HCT116 (cell line): ENCODE measurements at regions not wholly inside any gene's neighbourhood (a gene's known extent, or its start where the extent isn't known, plus 50 kb on each side); places are given as distances from the start of the nearest gene placed in this dataset.

ENCODE experiments used
- ATAC-seq: fragments of 200-7000 bp; cut with Tn5 transposase; 2 replicates; pipeline ENCODE4 v1.9.1; 2020; ENCODE audit warnings: mild to moderate bottlenecking, moderate library complexity
- BruUV-seq: library from RNA; stranded (reverse); fragments of 400-500 nt; replicated peaks from 2 replicates; lab custom pipeline; 2021; lab: Mats Ljungman, UMichigan
- CTCF ChIA-PET: fragments of 300-600 bp; sonication (Branson Sonifier 250); formaldehyde crosslinking; loops from one replicate; lab custom pipeline; 2021; ENCODE audit warnings: antibody characterized with exemption; lab: Charles Lee
- POLR2A ChIA-PET: fragments of 300-600, 350-600 bp; sonication (Branson Sonifier 250); formaldehyde crosslinking; loops from one replicate; lab custom pipeline; 2021; ENCODE audit warnings: antibody characterized with exemption; lab: Charles Lee
- RAD21 ChIA-PET, 2 experiments: fragments of 300-600 bp; sonication (Branson Sonifier 250); formaldehyde crosslinking; loops; one replicate each; lab custom pipeline; 2023; ENCODE audit warnings: low total read pairs in 2 of 2; ENCODE audit not compliant: uncharacterized antibody in 2 of 2, unreplicated experiment in 2 of 2, low non-redundant PET in 1 of 2; lab: Charles Lee
- DNase-seq: peaks from one replicate; pipeline ENCODE4 v3.0.0-alpha.2; 2010; ENCODE audit warnings: low read depth, low spot score
- H2AFZ ChIP-seq: fragments of 200-600 bp; shearing (Covaris generic), sonication (generic); 2 replicates; pipeline ENCODE4 v1.6.1; 2017; ENCODE audit warnings: low read depth, mixed run types, mixed read lengths, antibody characterized with exemption, low read length; ENCODE audit not compliant: poor library complexity, severe bottlenecking
- H3K27ac ChIP-seq: 2 replicates; pipeline ENCODE4 v1.5.1; 2012; ENCODE audit warnings: low read depth, low read length
- H3K27me3 ChIP-seq: fragments of 200-600 bp; sonication (generic); 2 replicates; pipeline ENCODE4 v1.6.1; 2016; ENCODE audit warnings: mixed run types, low read length, mixed read lengths; ENCODE audit not compliant: insufficient read depth
- H3K36me3 ChIP-seq, 2 experiments: fragments of 200-500 bp in 1 of 2; fragments of 200-600 bp in 1 of 2; sonication (Bioruptor generic) in 1 of 2; sonication (generic) in 1 of 2; 2 replicates each; pipeline versions ENCODE4 v1.5.1 to v1.6.1; 2014 to 2016; ENCODE audit warnings: low read length in 2 of 2, inconsistent platforms in 1 of 2, mixed read lengths in 1 of 2, mixed run types in 1 of 2; ENCODE audit not compliant: insufficient read depth in 2 of 2, control insufficient read depth in 1 of 2
- H3K4me1 ChIP-seq, 2 experiments: fragments of 200-600 bp in 1 of 2; sonication (generic) in 1 of 2; 2 replicates each; pipeline versions ENCODE4 v1.5.1 to v1.6.1; 2012 to 2017; ENCODE audit warnings: low read length in 2 of 2, inconsistent platforms in 1 of 2, mild to moderate bottlenecking in 1 of 2, mixed read lengths in 1 of 2, mixed run types in 1 of 2, moderate library complexity in 1 of 2; ENCODE audit not compliant: insufficient read depth in 2 of 2, control insufficient read depth in 1 of 2
- H3K4me2 ChIP-seq: fragments of 200-600 bp; sonication (generic); 2 replicates; pipeline ENCODE4 v1.6.1; 2017; ENCODE audit warnings: mixed run types, low read length, mixed read lengths
- H3K4me3 ChIP-seq, 2 experiments: fragments of 200-600 bp in 1 of 2; sonication (generic) in 1 of 2; replicated peaks in 1 of 2; 2 replicates each; pipeline ENCODE4 v1.5.1; 2011 to 2016; ENCODE audit warnings: low read length in 2 of 2, control low read depth in 1 of 2, low read depth in 1 of 2, mild to moderate bottlenecking in 1 of 2, mixed read lengths in 1 of 2, mixed run types in 1 of 2
- H3K79me2 ChIP-seq: fragments of 200-600 bp; sonication (generic); 2 replicates; pipeline ENCODE4 v1.6.1; 2017; ENCODE audit warnings: mild to moderate bottlenecking, mixed run types, low read length, moderate library complexity, mixed read lengths; ENCODE audit not compliant: insufficient read depth
- H3K9ac ChIP-seq: fragments of 200-600 bp; sonication (generic); 2 replicates; pipeline ENCODE4 v1.6.1; 2016; ENCODE audit warnings: low read length, mixed read lengths
- H3K9me2 ChIP-seq: fragments of 200-600 bp; sonication (generic), shearing (Covaris generic); 2 replicates; pipeline ENCODE4 v1.6.1; 2017; ENCODE audit warnings: mixed run types, mild to moderate bottlenecking, moderate library complexity; ENCODE audit not compliant: insufficient read depth
- H3K9me3 ChIP-seq, 2 experiments: fragments of 200-500 bp in 1 of 2; fragments of 200-600 bp in 1 of 2; sonication (Bioruptor generic) in 1 of 2; sonication (generic) in 1 of 2; 2 replicates each; pipeline ENCODE4 v1.6.1; 2014 to 2017; ENCODE audit warnings: low read length in 2 of 2, mixed read lengths in 2 of 2, inconsistent platforms in 1 of 2, low read depth in 1 of 2, mild to moderate bottlenecking in 1 of 2, mixed run types in 1 of 2, moderate library complexity in 1 of 2; ENCODE audit not compliant: control insufficient read depth in 1 of 2, insufficient read depth in 1 of 2
- H4K20me1 ChIP-seq: fragments of 200-600 bp; sonication (generic), shearing (Covaris generic); 2 replicates; pipeline ENCODE4 v1.6.1; 2017; ENCODE audit warnings: mixed run types, mild to moderate bottlenecking, moderate library complexity; ENCODE audit not compliant: insufficient read depth
- CBX3 ChIP-seq: IDR thresholded peaks from 2 replicates; pipeline ENCODE4 v1.6.1; 2012; ENCODE audit warnings: low read depth
- CTCF ChIP-seq, 3 experiments: fragments of 200-600 bp in 1 of 3; sonication (generic) in 1 of 3; IDR thresholded peaks in 2 of 3; conservative IDR thresholded peaks in 1 of 3; 2 replicates each; pipeline ENCODE4 v1.5.1; 2012 to 2017; ENCODE audit warnings: low read depth in 2 of 3, low read length in 2 of 3, antibody characterized with exemption in 1 of 3, borderline replicate concordance in 1 of 3, control low read depth in 1 of 3, mild to moderate bottlenecking in 1 of 3, mixed read lengths in 1 of 3, mixed run types in 1 of 3, moderate library complexity in 1 of 3; ENCODE audit not compliant: insufficient read depth in 1 of 3
- EGR1 ChIP-seq: IDR thresholded peaks from 2 replicates; pipeline ENCODE4 v1.6.1; 2012; ENCODE audit warnings: low read depth
- EZH2 ChIP-seq: fragments of 200-600 bp; sonication (generic); IDR thresholded peaks from 2 replicates; pipeline ENCODE4 v1.6.1; 2017; ENCODE audit warnings: antibody characterized with exemption, mixed run types
- FOSL1 ChIP-seq: IDR thresholded peaks from 2 replicates; pipeline ENCODE4 v1.6.1; 2012; ENCODE audit warnings: low read depth
- JUND ChIP-seq: IDR thresholded peaks from 2 replicates; pipeline ENCODE4 v1.6.1; 2012
- MAX ChIP-seq: IDR thresholded peaks from 2 replicates; pipeline ENCODE4 v1.6.1; 2012
- POLR2A ChIP-seq: IDR thresholded peaks from 2 replicates; pipeline ENCODE4 v1.7.0; 2011; ENCODE audit warnings: borderline replicate concordance; ENCODE audit not compliant: insufficient read depth, insufficient read length; ENCODE audit errors: extremely low read depth
- POLR2AphosphoS5 ChIP-seq: IDR thresholded peaks from 2 replicates; pipeline ENCODE4 v1.6.1; 2011; ENCODE audit warnings: mild to moderate bottlenecking, low read depth, low read length, moderate library complexity
- RAD21 ChIP-seq: IDR thresholded peaks from 2 replicates; pipeline ENCODE4 v1.6.1; 2012; ENCODE audit warnings: low read depth, mild to moderate bottlenecking
- SIN3A ChIP-seq: IDR thresholded peaks from 2 replicates; pipeline ENCODE4 v1.6.1; 2012; ENCODE audit warnings: low read depth
- SP1 ChIP-seq: IDR thresholded peaks from 2 replicates; pipeline ENCODE4 v1.6.1; 2012; ENCODE audit warnings: low read depth
- YY1 ChIP-seq: IDR thresholded peaks from 2 replicates; pipeline ENCODE4 v1.6.1; 2011; ENCODE audit warnings: low read length, low read depth, moderate library complexity, mild to moderate bottlenecking; ENCODE audit not compliant: insufficient replicate concordance; ENCODE audit errors: extremely low read depth
- ZBTB33 ChIP-seq: IDR thresholded peaks from 2 replicates; pipeline ENCODE4 v1.6.1; 2011; ENCODE audit warnings: mild to moderate bottlenecking, low read length, moderate library complexity; ENCODE audit not compliant: insufficient replicate concordance; ENCODE audit errors: extremely low read depth
- ZFX ChIP-seq: fragments of 450-650 bp; IDR thresholded peaks from 2 replicates; pipeline ENCODE4 v1.6.1; 2017
- intact Hi-C: fragments of 100-400 bp; cut with micrococcal nuclease; formaldehyde crosslinking; loops from 2 replicates; pipeline ENCODE4 v1.10.0; 2022
- TF ChIP-seq, protein P1 (sequence below): IDR thresholded peaks from 2 replicates; pipeline ENCODE4 v1.6.1; 2012; ENCODE audit warnings: low read depth

- no peak for TF ChIP-seq CTCF (IDR thresholded peaks at IDR 0.05 in 2 of 3, conservative IDR thresholded peaks at IDR 0.05 in 1 of 3; ENCODE audit: borderline replicate concordance in 1 of 3, insufficient read depth in 1 of 3, low read depth in 2 of 3, low read length in 2 of 3)
- no peak for TF ChIP-seq JUND
- TF ChIP-seq ZBTB33: no peak
Observed at GRCh38 chr10:105609451-105609850, 968.4 kb downstream of the SORCS3 start (continued).

GRCh38 chr10:105605918-105606317 lies 964.8 kb downstream of the SORCS3 start:
- Histone ChIP-seq H3K27me3 (no peaks in the 10 kb centered on the region), H3K9me2 (no peaks in the 10 kb centered on the region), H2AFZ (no peak overlapping the region), H3K4me3 (no peak overlapping the region), H3K27ac (no peak overlapping the region), H3K9ac (no peak overlapping the region), H3K36me3 (no peaks in the 10 kb centered on the region), H3K9me3 (peaks cover 17 to 36% of the 10 kb centered on the region in 2 experiments), H3K79me2 (no peaks in the 10 kb centered on the region), H4K20me1 (no peaks in the 10 kb centered on the region), H3K4me2 (no peak overlapping the region), H3K4me1 (no peaks in the 10 kb centered on the region)
- DNase-seq (no peak), ATAC-seq (no peak)
- intact Hi-C loops: no loop called here
- ChIA-PET POLR2A (no interaction called here), RAD21 (no interaction called here), CTCF (no interaction called here)
- BruUV-seq: no TSS peak
- TF ChIP-seq POLR2AphosphoS5: no peak
- TF ChIP-seq, protein P1, sequence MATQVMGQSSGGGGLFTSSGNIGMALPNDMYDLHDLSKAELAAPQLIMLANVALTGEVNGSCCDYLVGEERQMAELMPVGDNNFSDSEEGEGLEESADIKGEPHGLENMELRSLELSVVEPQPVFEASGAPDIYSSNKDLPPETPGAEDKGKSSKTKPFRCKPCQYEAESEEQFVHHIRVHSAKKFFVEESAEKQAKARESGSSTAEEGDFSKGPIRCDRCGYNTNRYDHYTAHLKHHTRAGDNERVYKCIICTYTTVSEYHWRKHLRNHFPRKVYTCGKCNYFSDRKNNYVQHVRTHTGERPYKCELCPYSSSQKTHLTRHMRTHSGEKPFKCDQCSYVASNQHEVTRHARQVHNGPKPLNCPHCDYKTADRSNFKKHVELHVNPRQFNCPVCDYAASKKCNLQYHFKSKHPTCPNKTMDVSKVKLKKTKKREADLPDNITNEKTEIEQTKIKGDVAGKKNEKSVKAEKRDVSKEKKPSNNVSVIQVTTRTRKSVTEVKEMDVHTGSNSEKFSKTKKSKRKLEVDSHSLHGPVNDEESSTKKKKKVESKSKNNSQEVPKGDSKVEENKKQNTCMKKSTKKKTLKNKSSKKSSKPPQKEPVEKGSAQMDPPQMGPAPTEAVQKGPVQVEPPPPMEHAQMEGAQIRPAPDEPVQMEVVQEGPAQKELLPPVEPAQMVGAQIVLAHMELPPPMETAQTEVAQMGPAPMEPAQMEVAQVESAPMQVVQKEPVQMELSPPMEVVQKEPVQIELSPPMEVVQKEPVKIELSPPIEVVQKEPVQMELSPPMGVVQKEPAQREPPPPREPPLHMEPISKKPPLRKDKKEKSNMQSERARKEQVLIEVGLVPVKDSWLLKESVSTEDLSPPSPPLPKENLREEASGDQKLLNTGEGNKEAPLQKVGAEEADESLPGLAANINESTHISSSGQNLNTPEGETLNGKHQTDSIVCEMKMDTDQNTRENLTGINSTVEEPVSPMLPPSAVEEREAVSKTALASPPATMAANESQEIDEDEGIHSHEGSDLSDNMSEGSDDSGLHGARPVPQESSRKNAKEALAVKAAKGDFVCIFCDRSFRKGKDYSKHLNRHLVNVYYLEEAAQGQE: no peak
- TF ChIP-seq YY1: no peak
- no peak for TF ChIP-seq CBX3
- TF ChIP-seq EGR1: no peak
- TF ChIP-seq POLR2A: no peak
- no peak for TF ChIP-seq FOSL1
- TF ChIP-seq SIN3A: no peak
- TF ChIP-seq MAX: no peak
- no peak for TF ChIP-seq EZH2
- TF ChIP-seq ZFX: no peak
- no peak for TF ChIP-seq RAD21
- TF ChIP-seq SP1: no peak
- no peak for TF ChIP-seq CTCF (IDR thresholded peaks at IDR 0.05 in 2 of 3, conservative IDR thresholded peaks at IDR 0.05 in 1 of 3; ENCODE audit: borderline replicate concordance in 1 of 3, insufficient read depth in 1 of 3, low read depth in 2 of 3, low read length in 2 of 3)
